ENCODE measurements at regions not wholly inside any gene's neighbourhood (a gene's known extent, or its start where the extent isn't known, plus 50 kb on each side); places are given as distances from the start of the nearest gene placed in this dataset.

GRCh38 chr6:28726569-28727309, 197.0 kb downstream of the TRIM27 start:
- TF ChIP-seq, protein P1, sequence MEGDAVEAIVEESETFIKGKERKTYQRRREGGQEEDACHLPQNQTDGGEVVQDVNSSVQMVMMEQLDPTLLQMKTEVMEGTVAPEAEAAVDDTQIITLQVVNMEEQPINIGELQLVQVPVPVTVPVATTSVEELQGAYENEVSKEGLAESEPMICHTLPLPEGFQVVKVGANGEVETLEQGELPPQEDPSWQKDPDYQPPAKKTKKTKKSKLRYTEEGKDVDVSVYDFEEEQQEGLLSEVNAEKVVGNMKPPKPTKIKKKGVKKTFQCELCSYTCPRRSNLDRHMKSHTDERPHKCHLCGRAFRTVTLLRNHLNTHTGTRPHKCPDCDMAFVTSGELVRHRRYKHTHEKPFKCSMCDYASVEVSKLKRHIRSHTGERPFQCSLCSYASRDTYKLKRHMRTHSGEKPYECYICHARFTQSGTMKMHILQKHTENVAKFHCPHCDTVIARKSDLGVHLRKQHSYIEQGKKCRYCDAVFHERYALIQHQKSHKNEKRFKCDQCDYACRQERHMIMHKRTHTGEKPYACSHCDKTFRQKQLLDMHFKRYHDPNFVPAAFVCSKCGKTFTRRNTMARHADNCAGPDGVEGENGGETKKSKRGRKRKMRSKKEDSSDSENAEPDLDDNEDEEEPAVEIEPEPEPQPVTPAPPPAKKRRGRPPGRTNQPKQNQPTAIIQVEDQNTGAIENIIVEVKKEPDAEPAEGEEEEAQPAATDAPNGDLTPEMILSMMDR (IDR thresholded peaks at IDR 0.05), result no peak
- TF ChIP-seq POLR2A (IDR thresholded peaks at IDR 0.05) (no peak), POLR2AphosphoS5 (IDR thresholded peaks at IDR 0.05; ENCODE audit: insufficient read depth in 1 of 2, low read depth in 1 of 2) (no peak)
